HT-29 (cell line): ENCODE measurements at regions not wholly inside any gene's neighbourhood (a gene's known extent, or its start where the extent isn't known, plus 50 kb on each side); places are given as distances from the start of the nearest gene placed in this dataset.

Source experiments
- DNase-seq: peaks from one replicate; pipeline ENCODE4 v3.0.0-alpha.2; 2015; ENCODE audit warnings: low spot score

DNA sequence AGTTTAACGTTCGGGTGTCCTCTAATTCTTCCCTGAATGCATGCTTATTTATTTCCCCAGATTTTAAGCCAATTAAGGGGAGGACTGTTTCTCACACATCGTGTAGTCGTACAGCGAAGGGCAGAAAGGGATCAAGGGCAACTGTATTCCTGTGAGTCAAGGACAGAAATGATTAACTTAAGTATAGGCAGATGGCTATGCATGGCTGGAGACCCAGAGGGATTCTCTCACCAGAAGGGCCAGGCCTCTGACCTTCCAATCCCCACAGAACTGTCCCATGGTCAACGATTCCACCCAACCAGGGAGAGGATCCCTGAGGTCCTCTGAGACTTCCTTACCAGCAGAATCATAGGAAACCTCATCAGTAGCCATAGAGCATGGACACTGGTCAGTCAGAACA lies 161.8 kb upstream of the MAP1B start:
- DNase-seq: no peak

DNA sequence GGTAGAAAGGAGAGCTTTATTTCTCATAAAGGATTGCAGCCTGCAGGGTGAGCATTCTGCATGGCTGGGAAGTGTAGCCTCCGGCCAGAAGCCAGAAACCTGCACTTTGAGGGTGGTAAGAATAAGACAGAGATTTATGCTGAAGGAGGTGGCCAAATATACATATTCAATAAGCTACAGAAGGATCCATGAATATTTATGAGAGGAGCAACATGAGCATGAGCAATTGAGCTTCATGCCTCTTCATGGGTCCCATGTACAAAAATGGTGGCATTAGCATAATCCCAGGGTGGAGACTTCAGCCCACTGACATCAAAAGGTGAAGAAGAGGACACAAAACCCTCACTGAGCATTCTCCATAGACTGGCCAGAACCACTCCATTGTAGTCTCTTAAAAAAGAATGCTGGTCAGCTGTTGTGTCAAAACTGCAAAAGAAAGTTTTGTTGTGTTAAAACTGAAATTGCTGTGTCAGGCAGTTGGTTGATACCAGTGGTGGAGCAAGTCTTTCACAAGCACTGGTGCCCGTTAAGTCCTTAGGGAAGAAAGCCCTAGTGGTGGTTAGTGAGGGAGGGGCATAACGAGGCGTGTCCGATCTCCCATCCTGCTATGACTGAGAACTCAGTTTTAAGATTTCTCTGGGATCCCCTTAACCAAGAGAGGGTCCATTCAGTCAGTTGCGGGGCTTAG lies 160.8 kb upstream of the MAP1B start:
- DNase-seq: no peak

- DNase-seq: no peak
Measured at GRCh38 chr5:71948206-71948605, 159.1 kb upstream of the MAP1B start.

GRCh38 chr5:71949772-71950171 lies 157.5 kb upstream of the MAP1B start:
- DNase-seq: no peak

DNA sequence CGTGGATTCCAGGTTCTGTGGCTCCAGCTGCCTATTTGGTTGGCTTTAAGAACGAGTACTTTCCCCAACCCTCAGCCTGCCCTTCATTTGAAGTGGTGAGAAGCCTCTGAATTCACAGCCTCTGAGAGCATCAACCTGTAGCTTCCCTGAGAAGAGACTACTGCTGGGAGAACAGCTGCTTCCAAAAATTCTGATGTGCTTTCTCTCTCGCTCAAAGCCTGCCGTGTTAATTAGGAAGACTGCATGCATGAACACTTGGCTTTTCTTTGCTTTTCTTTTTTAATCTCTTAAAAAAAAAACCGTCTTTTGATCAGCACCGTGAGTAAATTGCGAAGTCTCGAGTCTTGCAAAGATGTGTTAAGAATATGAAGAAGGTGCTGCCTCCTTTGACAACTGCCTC lies 153.4 kb upstream of the MAP1B start:
- DNase-seq: no peak

DNA sequence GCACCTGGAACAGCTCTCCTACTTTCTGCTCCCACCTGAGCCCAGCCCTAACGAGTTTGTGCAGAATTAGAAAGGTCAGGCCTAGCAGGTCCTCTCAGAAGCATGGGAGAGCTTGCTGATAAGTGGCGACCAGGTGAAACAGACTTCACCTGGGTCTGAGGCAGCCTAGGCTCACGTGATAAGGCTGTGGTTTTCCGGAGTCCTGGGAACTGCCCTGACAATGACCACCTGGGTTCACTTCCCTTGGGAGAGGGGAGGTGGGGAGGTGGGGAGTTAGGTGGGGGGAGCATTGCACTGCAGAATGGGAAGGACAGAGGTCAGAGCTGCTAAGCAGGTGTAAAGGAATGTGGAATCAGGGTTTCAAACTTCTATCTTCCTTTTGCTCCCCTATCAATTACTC lies 152.9 kb upstream of the MAP1B start:
- DNase-seq: no peak

DNA sequence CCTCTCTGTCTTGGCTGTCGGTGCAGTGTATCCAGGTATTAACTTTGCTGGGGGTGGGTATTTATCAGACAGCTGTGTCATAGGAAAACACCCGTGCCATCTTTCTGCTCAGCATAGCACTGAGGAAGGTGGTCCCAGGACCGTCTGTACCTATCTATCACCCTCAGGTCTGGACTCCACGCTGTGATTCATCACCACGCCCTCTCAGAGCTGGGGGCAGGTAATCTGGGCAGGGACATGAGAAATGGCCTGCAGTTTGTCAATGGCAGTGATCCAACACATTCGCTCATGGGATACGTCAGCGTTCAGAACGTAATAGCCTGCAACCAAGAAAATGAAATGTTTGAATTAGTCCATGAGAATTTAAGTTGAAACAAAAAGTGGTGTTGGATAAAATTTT lies 151.6 kb upstream of the MAP1B start:
- DNase-seq: no peak

- no peak for DNase-seq
Measured at GRCh38 chr5:71957292-71957898, 149.9 kb upstream of the MAP1B start.

- no peak for DNase-seq
Measured at GRCh38 chr5:71960195-71960594, 147.1 kb upstream of the MAP1B start.

GRCh38 chr5:71961786-71962185 lies 145.5 kb upstream of the MAP1B start:
- no peak for DNase-seq

DNA sequence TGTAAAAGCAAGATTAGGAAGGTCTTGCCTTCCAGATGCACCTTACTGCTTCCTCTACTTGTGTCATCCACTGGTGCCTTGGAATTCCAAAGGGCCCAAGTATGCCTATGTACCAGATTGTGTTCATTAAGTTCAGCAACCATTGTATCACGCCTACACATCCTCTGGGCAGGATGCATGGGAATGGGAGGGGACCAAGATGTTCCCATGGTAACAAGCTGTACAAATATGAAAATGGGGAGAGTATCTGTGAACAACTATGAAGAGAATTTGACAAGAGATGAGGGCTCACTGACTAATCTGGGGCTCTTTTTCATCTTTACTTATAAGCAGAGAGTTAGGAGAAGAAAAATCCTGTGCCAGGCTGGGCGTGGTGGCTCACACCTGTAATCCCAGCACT lies 137.8 kb upstream of the MAP1B start:
- DNase-seq: no peak

DNA sequence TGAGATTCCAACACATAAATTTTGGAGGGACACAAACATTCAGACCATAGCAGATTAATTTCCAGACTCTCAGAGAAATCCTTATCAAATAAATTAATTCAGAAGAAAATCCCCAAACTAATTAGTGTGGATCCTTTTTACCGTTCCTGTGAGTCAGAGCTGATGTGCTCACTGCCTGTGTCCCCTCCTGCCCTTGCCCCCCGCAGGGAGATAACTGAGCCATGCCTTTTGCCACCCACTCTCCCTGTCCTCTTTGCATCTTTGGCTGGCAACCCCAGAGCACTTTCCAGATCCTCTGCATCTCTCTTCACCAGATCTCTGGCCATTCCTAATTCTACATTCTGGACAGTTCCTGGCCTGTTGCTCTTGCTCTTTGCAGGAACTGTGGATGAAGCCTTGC lies 135.4 kb upstream of the MAP1B start:
- no peak for DNase-seq

DNA sequence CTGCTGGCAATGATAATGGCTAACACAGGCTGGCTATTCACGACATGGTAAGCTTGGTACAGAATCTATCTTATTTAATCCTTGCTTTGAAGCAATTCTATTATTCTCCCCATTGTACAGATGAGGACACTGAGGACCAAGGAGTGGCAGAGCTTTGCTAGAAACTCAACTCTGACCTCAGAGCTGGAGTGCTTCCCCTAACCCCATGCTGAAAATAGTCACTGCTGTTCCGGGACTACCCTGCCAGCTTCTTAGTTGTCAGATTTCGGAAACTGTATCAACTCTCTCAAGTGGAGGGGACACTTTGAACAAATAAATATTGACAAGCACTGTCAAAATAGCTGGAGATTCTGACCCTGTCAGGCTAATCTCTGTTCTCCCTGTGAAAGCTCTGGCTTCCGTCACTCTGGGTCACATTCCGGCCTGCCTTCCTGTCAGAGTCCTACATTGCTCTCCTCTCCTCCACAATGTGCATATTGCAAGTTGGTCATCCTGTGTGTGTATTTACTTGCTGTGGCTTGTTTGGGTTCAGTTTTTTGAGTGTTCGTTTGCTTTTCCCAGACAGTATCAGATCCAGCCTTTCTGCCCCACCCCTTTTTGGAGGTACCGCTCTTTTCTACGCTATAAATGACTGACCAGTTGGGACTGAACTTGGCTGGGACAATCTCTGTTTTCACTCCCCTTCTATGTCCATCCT lies 134.3 kb upstream of the MAP1B start:
- no peak for DNase-seq

DNA sequence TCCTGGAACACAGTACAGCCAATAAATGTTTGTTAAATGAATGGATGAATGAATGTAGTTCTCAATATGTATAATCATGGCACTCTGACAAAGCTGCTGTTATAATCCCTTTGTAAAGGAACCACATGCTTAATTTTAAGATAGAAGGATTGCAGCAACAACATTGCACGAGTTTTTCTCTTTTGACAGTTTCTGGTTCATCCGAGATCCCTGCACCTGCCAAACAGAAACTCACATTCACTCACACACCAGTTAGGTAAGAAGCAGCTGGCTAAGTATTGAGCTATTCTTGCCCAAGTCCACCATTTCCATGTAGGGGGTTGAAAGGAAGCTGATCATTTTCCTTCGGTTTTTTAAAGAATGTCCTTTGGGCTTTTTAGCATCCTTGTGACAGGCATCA lies 133.7 kb upstream of the MAP1B start:
- DNase-seq: no peak

GRCh38 chr5:71974165-71974564 lies 133.1 kb upstream of the MAP1B start:
- DNase-seq: no peak

GRCh38 chr5:71974622-71975021 lies 132.7 kb upstream of the MAP1B start:
- no peak for DNase-seq

- no peak for DNase-seq
Measured at GRCh38 chr5:71976449-71976848, 130.8 kb upstream of the MAP1B start.

- no peak for DNase-seq
Measured at GRCh38 chr5:71977311-71977710, 130.0 kb upstream of the MAP1B start.

DNA sequence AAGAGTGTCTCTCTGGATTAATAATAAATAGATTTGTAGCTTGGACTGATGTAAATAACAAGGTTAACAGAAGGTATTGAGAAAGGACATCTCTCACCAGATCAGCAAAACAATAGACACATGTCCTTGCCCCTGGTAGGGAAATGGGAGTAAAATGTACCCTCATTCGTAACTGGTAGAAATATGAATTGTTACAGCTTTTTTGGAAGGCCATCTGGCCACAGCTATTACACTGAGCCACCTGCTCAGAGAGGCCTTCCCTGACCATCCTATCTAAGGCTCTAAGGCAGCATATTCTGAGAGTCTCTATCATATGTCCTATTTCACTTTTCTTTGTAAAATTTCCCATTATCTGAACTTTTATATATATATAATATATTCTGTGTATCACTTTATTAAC lies 129.1 kb upstream of the MAP1B start:
- no peak for DNase-seq

DNA sequence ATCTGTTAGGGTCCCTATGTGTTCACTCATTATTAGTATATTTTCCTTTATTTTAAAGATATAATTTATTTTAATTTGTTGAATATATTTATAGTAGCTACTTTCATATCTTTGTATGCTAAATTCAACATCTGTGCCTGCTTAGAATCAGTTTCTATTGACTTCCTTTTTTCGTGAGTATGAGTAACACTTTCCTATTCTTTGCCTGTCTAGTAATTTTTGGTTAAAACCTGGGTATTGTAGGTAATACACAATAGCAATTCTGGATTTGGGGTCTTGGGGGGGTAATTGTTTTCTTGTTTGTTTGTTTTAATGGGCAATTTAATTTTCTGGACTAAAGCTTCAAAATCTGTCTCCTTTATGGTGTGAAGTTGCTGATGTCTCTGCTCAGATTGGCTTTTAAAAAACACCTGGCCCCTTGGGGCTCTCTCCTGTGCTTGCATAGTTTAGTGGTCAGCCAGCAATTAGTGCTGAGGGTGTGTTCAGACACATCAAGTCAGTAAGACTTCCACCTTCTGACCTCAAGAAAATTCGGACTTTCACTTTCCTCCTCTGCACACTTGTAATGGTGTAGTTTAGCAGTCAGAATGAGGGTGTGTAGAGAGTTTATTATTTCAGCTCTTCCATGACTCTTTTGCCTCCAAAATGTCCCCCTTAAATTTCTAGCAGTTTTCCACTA lies 124.4 kb upstream of the MAP1B start:
- DNase-seq: no peak

GRCh38 chr5:71986101-71986500 lies 121.2 kb upstream of the MAP1B start:
- no peak for DNase-seq

GRCh38 chr5:71988808-71989207 lies 118.5 kb upstream of the MAP1B start:
- no peak for DNase-seq

GRCh38 chr5:71993600-71993999 lies 113.7 kb upstream of the MAP1B start:
- no peak for DNase-seq
